Esophagus squamous epithelium (tissue), 4 donors: ENCODE measurements at regions not wholly inside any gene's neighbourhood (a gene's known extent, or its start where the extent isn't known, plus 50 kb on each side); places are given as distances from the start of the nearest gene placed in this dataset.

ENCODE experiments used
- POLR2A ChIP-seq, 4 donors: fragments of 450-650 bp; IDR thresholded peaks; one replicate each; pipeline ENCODE4 v1.6.1; 2017; ENCODE audit warnings: antibody characterized with exemption in 4 of 4, mild to moderate bottlenecking in 4 of 4, moderate library complexity in 3 of 4
- TF ChIP-seq, protein P1 (sequence below), 6 experiments: fragments of 450-650 bp in 4 of 6; fragments of 200-600 bp in 2 of 6; sonication (generic) in 2 of 6; IDR thresholded peaks; one replicate each; pipeline ENCODE4 v1.5.1; 2016 to 2019; ENCODE audit warnings: antibody characterized with exemption in 6 of 6, mild to moderate bottlenecking in 4 of 6, moderate library complexity in 4 of 6

DNA sequence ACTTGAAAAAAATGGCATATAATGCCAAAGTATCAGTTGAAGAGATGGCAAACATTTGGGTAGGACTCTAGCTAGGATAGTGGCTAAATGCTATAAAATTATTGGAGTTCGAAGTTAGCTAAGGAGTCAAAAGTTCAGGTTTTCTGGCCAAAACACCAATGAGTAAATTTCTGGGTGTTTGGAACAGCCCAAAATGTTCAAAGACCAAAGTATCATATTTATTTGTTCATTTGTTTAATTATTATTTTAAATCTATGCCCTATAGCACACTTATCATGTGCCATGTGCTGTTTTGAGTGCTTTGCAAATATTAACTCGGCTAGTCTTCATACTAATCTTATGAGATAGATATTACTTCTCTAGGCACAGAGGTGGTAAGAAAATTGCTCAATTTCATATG is 285.5 kb downstream of the TEX13C start:
- TF ChIP-seq, protein P1, sequence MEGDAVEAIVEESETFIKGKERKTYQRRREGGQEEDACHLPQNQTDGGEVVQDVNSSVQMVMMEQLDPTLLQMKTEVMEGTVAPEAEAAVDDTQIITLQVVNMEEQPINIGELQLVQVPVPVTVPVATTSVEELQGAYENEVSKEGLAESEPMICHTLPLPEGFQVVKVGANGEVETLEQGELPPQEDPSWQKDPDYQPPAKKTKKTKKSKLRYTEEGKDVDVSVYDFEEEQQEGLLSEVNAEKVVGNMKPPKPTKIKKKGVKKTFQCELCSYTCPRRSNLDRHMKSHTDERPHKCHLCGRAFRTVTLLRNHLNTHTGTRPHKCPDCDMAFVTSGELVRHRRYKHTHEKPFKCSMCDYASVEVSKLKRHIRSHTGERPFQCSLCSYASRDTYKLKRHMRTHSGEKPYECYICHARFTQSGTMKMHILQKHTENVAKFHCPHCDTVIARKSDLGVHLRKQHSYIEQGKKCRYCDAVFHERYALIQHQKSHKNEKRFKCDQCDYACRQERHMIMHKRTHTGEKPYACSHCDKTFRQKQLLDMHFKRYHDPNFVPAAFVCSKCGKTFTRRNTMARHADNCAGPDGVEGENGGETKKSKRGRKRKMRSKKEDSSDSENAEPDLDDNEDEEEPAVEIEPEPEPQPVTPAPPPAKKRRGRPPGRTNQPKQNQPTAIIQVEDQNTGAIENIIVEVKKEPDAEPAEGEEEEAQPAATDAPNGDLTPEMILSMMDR (IDR thresholded peaks at IDR 0.05): no peak
- TF ChIP-seq POLR2A (IDR thresholded peaks at IDR 0.05): no peak
